HL-60 (cell line): ENCODE measurements at regions not wholly inside any gene's neighbourhood (a gene's known extent, or its start where the extent isn't known, plus 50 kb on each side); places are given as distances from the start of the nearest gene placed in this dataset.

Source experiments
- DNase-seq, 2 experiments: peaks; one replicate each; pipeline ENCODE4 v3.0.0-alpha.2; 2010 to 2020; ENCODE audit warnings: low read depth in 1 of 2, low spot score in 1 of 2
- H3K27ac ChIP-seq: fragments of 250-450 bp; sonication (Bioruptor Pico); replicated peaks from 2 replicates; pipeline ENCODE4 v1.5.1; 2020; ENCODE audit warnings: mild to moderate bottlenecking, moderate library complexity
- H3K27me3 ChIP-seq: fragments of 250-450 bp; sonication (Bioruptor Pico); 2 replicates; pipeline ENCODE4 v1.5.1; 2021; ENCODE audit warnings: mild to moderate bottlenecking, moderate library complexity; ENCODE audit not compliant: insufficient read depth, poor library complexity, severe bottlenecking
- H3K4me3 ChIP-seq: replicated peaks from 2 replicates; pipeline ENCODE4 v1.5.1; 2011; ENCODE audit warnings: mild to moderate bottlenecking, control low read depth, low read length; ENCODE audit not compliant: insufficient read depth
- GABPA ChIP-seq: IDR thresholded peaks from 2 replicates; pipeline ENCODE4 v1.6.1; 2012; ENCODE audit warnings: low read depth
- POLR2AphosphoS5 ChIP-seq: IDR thresholded peaks from 2 replicates; pipeline ENCODE4 v1.6.1; 2012; ENCODE audit warnings: low read depth
- SPI1 ChIP-seq: IDR thresholded peaks from 2 replicates; pipeline ENCODE4 v1.6.1; 2012; ENCODE audit warnings: low read depth, mild to moderate bottlenecking, borderline replicate concordance
- TF ChIP-seq, protein P1 (sequence below): IDR thresholded peaks from one replicate; pipeline ENCODE4 v1.5.1; 2011; ENCODE audit warnings: low read length, control low read depth, inconsistent platforms; ENCODE audit not compliant: insufficient read depth
- TF ChIP-seq, protein P2 (sequence below): IDR thresholded peaks from 2 replicates; pipeline ENCODE4 v1.6.1; 2012; ENCODE audit warnings: low read depth; ENCODE audit not compliant: insufficient replicate concordance

DNA sequence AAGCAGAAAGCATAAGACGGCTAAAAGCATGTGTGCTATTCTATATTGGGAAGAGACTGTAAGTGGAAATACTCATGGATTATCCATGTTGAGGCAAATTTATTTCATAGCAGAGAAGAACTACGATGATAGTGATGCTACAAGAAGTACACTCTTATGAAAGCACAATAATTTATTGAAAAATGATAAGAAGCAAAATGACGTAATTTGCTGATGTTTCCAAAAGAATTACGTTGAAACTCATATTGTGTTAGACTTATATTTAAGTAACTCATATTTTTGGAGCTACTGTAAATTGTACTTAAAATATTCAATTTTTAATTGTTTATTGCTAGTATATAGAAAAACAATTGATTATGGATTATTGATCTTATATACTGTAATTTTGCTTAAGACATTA lies 1622.5 kb downstream of the REEP3 start:
- Histone ChIP-seq H3K4me3 (no peak overlapping the region), H3K27me3 (no peaks in the 10 kb centered on the region), H3K27ac (no peak overlapping the region)
- no peak for TF ChIP-seq POLR2AphosphoS5
- TF ChIP-seq, protein P1, sequence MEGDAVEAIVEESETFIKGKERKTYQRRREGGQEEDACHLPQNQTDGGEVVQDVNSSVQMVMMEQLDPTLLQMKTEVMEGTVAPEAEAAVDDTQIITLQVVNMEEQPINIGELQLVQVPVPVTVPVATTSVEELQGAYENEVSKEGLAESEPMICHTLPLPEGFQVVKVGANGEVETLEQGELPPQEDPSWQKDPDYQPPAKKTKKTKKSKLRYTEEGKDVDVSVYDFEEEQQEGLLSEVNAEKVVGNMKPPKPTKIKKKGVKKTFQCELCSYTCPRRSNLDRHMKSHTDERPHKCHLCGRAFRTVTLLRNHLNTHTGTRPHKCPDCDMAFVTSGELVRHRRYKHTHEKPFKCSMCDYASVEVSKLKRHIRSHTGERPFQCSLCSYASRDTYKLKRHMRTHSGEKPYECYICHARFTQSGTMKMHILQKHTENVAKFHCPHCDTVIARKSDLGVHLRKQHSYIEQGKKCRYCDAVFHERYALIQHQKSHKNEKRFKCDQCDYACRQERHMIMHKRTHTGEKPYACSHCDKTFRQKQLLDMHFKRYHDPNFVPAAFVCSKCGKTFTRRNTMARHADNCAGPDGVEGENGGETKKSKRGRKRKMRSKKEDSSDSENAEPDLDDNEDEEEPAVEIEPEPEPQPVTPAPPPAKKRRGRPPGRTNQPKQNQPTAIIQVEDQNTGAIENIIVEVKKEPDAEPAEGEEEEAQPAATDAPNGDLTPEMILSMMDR = no peak
- no peak for TF ChIP-seq GABPA
- TF ChIP-seq, protein P2, sequence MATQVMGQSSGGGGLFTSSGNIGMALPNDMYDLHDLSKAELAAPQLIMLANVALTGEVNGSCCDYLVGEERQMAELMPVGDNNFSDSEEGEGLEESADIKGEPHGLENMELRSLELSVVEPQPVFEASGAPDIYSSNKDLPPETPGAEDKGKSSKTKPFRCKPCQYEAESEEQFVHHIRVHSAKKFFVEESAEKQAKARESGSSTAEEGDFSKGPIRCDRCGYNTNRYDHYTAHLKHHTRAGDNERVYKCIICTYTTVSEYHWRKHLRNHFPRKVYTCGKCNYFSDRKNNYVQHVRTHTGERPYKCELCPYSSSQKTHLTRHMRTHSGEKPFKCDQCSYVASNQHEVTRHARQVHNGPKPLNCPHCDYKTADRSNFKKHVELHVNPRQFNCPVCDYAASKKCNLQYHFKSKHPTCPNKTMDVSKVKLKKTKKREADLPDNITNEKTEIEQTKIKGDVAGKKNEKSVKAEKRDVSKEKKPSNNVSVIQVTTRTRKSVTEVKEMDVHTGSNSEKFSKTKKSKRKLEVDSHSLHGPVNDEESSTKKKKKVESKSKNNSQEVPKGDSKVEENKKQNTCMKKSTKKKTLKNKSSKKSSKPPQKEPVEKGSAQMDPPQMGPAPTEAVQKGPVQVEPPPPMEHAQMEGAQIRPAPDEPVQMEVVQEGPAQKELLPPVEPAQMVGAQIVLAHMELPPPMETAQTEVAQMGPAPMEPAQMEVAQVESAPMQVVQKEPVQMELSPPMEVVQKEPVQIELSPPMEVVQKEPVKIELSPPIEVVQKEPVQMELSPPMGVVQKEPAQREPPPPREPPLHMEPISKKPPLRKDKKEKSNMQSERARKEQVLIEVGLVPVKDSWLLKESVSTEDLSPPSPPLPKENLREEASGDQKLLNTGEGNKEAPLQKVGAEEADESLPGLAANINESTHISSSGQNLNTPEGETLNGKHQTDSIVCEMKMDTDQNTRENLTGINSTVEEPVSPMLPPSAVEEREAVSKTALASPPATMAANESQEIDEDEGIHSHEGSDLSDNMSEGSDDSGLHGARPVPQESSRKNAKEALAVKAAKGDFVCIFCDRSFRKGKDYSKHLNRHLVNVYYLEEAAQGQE = no peak
- TF ChIP-seq SPI1 = no peak
- no peak for DNase-seq

DNA sequence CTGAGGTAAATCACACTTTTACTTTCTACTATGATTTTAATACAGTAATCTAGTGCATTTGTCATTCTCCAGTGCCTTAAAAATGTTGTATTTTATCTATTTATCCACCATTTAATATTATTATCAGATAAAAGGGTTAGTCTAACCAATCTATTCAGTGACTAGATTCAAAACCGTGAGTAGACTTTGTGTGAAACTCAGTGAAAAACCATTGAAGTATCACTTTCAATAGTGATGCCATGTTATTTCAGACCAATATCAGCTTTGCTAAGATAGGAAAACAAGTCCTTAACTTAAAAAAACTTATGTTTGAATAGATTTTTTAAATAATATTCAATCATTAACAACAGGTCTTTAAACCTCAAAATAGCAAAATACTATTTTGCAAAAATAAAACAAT lies 1628.7 kb downstream of the REEP3 start:
- H3K27ac ChIP-seq = no peak overlapping the region
- DNase-seq = no peak
- H3K27me3 ChIP-seq = no peaks in the 10 kb centered on the region
- TF ChIP-seq, protein P1 = no peak
- TF ChIP-seq POLR2AphosphoS5 (no peak), GABPA (no peak)
- H3K4me3 ChIP-seq = no peak overlapping the region

DNA sequence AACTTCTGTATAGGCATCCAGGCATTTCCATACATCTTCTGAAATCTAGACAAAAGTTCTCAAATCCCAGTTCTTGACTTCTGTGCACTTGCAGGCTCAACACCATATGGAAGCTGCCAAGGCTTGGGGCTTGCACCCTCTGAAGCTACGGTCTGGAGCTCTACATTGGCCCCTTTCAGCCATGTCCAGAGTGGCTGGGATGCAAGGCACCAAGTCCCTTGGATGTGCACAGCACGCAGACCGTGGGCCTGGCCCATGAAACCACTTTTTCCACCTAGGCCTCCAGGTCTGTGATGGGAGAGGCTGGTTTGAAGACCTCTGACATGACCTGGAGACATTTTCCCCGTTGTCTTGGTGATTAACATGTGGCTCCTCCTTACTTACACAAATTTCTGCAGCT lies 1645.1 kb downstream of the REEP3 start:
- H3K27ac ChIP-seq = no peak overlapping the region

DNA sequence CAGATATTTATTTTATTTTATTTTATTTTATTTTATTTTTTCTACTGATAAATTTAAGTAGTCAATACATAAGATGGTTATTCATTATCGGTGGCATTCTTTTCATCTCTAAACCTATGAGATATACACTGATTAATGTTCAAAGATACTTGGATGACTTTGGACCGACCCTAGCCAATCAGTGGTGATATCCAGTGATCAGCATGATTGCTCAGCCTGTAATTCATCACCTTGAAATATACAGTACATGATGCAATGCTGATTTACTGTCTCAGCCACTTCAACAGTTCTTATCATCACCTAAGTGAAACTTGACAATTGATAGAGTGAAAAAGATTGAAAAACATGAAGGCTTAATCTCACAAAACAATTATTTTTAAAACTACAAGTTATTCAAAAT lies 1651.0 kb downstream of the REEP3 start:
- Histone ChIP-seq H3K27me3 (no peaks in the 10 kb centered on the region), H3K27ac (no peak overlapping the region), H3K4me3 (no peak overlapping the region)
- TF ChIP-seq, protein P1 = no peak
- TF ChIP-seq, protein P2 = no peak
- no peak for TF ChIP-seq POLR2AphosphoS5
- DNase-seq = no peak

More for the DNA sequence above, 1645.1 kb downstream of the REEP3 start:
- Histone ChIP-seq H3K27me3 (no peaks in the 10 kb centered on the region), H3K4me3 (no peak overlapping the region)
- TF ChIP-seq GABPA = no peak
- DNase-seq = no peak
